OCI-LY1 (cell line): ENCODE measurements at regions not wholly inside any gene's neighbourhood (a gene's known extent, or its start where the extent isn't known, plus 50 kb on each side); places are given as distances from the start of the nearest gene placed in this dataset.

Experiments
- H2AFZ ChIP-seq: fragments of 200-600 bp; sonication (generic), shearing (Covaris generic); 2 replicates; pipeline ENCODE4 v1.6.0; 2014; ENCODE audit warnings: antibody characterized with exemption, mild to moderate bottlenecking, low read length
- H3F3A ChIP-seq: fragments of 200-600 bp; sonication (generic), shearing (Covaris generic); 2 replicates; pipeline ENCODE4 v1.6.0; 2014; ENCODE audit warnings: mild to moderate bottlenecking, antibody characterized with exemption, low read length, moderate library complexity; ENCODE audit not compliant: insufficient read depth
- H3K27ac ChIP-seq: fragments of 200-600 bp; sonication (generic); 2 replicates; pipeline ENCODE4 v1.5.1; 2014; ENCODE audit warnings: low read length, mixed run types, mild to moderate bottlenecking, low read depth; ENCODE audit not compliant: poor library complexity, severe bottlenecking
- H3K27me3 ChIP-seq: fragments of 200-600 bp; sonication (generic); 2 replicates; pipeline ENCODE4 v1.6.0; 2014; ENCODE audit warnings: antibody characterized with exemption, mild to moderate bottlenecking, low read length, moderate library complexity; ENCODE audit not compliant: insufficient read depth
- H3K36me3 ChIP-seq: fragments of 200-600 bp; sonication (generic); 2 replicates; pipeline ENCODE4 v1.6.1; 2014; ENCODE audit warnings: mild to moderate bottlenecking, antibody characterized with exemption, low read length, moderate library complexity, mixed read lengths; ENCODE audit not compliant: insufficient read depth
- H3K4me1 ChIP-seq: fragments of 200-600 bp; sonication (generic); 2 replicates; pipeline ENCODE4 v1.5.1; 2014; ENCODE audit warnings: mild to moderate bottlenecking, low read length, moderate library complexity; ENCODE audit not compliant: insufficient read depth, severe bottlenecking
- H3K4me2 ChIP-seq: fragments of 200-600 bp; sonication (generic), shearing (Covaris generic); 2 replicates; pipeline ENCODE4 v1.6.1; 2014; ENCODE audit warnings: low read length
- H3K4me3 ChIP-seq: fragments of 200-600 bp; sonication (generic); 2 replicates; pipeline ENCODE4 v1.5.1; 2014; ENCODE audit warnings: low read length, low read depth, mild to moderate bottlenecking, mixed read lengths; ENCODE audit not compliant: poor library complexity, severe bottlenecking
- H3K79me2 ChIP-seq: fragments of 200-600 bp; shearing (Covaris generic); 2 replicates; pipeline ENCODE4 v1.6.1; 2016; ENCODE audit warnings: mixed run types, low read length, mixed read lengths; ENCODE audit not compliant: insufficient read depth
- H3K9ac ChIP-seq: fragments of 200-600 bp; sonication (generic), shearing (Covaris generic); 2 replicates; pipeline ENCODE4 v1.6.1; 2014; ENCODE audit warnings: mild to moderate bottlenecking, low read length, mixed read lengths
- H3K9me2 ChIP-seq: fragments of 200-600 bp; sonication (generic), shearing (Covaris generic); 2 replicates; pipeline ENCODE4 v1.6.1; 2014; ENCODE audit warnings: low read depth, mild to moderate bottlenecking, low read length, mixed read lengths
- H3K9me3 ChIP-seq: fragments of 200-600 bp; shearing (Covaris generic); 2 replicates; pipeline ENCODE4 v1.6.1; 2014; ENCODE audit warnings: low read length, mixed read lengths
- H4K20me1 ChIP-seq: fragments of 200-600 bp; sonication (generic), shearing (Covaris generic); 2 replicates; pipeline ENCODE4 v1.6.0; 2016; ENCODE audit warnings: mild to moderate bottlenecking, low read length; ENCODE audit not compliant: insufficient read depth
- EZH2 ChIP-seq: fragments of 200-600 bp; sonication (generic), shearing (Covaris generic); IDR thresholded peaks from 2 replicates; pipeline ENCODE4 v1.8.0; 2017; ENCODE audit warnings: borderline replicate concordance, mixed run types, mild to moderate bottlenecking, antibody characterized with exemption, low read length, moderate library complexity, mixed read lengths
- TF ChIP-seq, protein P1 (sequence below): fragments of 200-600 bp; sonication (generic), shearing (Covaris generic); IDR thresholded peaks from 2 replicates; pipeline ENCODE4 v1.5.1; 2017; ENCODE audit warnings: mild to moderate bottlenecking, antibody characterized with exemption, low read length, moderate library complexity, mixed read lengths

GRCh38 chr12:118874698-118875548 lies 106.4 kb upstream of the SRRM4 start:
- Histone ChIP-seq H3K4me3 (no peak overlapping the region), H3K9ac (no peak overlapping the region)

DNA sequence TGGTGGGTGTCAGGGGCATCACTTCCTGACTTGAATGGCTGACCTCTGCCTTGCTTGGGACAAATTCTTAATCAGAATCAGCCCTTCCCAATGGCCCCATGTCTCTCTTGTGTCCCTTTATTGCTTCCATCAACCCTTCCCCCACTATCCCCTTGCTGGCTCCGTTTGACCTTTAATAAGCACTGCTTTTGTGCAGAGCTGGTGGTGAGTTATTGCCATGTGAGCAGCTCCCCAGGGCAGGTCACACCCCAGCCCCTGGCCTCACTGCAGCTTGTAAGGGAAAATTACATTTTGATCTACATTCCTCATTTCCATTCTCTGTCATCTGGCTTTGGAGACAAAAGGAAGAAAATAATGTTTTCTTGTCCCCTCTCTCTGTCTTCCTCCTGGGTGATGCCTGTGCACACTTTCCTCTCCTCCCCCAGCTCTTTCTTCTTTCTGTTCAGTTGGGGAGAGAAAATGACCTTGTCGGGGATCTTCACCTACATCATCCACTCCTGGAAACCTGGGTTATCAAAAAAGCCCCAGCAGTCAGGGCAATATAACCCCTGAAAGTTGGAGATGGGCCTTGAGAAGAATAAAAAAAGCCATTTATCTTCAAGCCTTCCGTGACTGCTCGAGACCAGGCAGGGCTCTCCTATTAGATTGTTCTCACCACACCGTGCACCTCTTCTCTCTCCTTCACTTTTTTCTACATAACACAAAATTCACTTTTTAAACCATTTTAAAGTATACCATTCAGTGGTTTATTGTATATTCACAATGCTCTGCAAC lies 100.4 kb upstream of the SRRM4 start:
- Histone ChIP-seq H3K4me1 (no peaks in the 10 kb centered on the region), H3K27ac (no peak overlapping the region), H3K36me3 (no peaks in the 10 kb centered on the region), H4K20me1 (no peaks in the 10 kb centered on the region), H3K9me3 (no peaks in the 10 kb centered on the region), H3K9ac (no peak overlapping the region), H2AFZ (no peak overlapping the region), H3K4me2 (no peak overlapping the region), H3F3A (no peaks in the 10 kb centered on the region), H3K9me2 (no peaks in the 10 kb centered on the region), H3K79me2 (no peaks in the 10 kb centered on the region), H3K4me3 (no peak overlapping the region), H3K27me3 (no peaks in the 10 kb centered on the region)
- TF ChIP-seq, protein P1, sequence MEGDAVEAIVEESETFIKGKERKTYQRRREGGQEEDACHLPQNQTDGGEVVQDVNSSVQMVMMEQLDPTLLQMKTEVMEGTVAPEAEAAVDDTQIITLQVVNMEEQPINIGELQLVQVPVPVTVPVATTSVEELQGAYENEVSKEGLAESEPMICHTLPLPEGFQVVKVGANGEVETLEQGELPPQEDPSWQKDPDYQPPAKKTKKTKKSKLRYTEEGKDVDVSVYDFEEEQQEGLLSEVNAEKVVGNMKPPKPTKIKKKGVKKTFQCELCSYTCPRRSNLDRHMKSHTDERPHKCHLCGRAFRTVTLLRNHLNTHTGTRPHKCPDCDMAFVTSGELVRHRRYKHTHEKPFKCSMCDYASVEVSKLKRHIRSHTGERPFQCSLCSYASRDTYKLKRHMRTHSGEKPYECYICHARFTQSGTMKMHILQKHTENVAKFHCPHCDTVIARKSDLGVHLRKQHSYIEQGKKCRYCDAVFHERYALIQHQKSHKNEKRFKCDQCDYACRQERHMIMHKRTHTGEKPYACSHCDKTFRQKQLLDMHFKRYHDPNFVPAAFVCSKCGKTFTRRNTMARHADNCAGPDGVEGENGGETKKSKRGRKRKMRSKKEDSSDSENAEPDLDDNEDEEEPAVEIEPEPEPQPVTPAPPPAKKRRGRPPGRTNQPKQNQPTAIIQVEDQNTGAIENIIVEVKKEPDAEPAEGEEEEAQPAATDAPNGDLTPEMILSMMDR: no peak
- no peak for TF ChIP-seq EZH2

More at GRCh38 chr12:118874698-118875548, 106.4 kb upstream of the SRRM4 start:
- Histone ChIP-seq H3K4me2 (no peak overlapping the region), H3K36me3 (no peaks in the 10 kb centered on the region), H3K27ac (no peak overlapping the region), H3K79me2 (no peaks in the 10 kb centered on the region), H3K27me3 (no peaks in the 10 kb centered on the region), H4K20me1 (no peaks in the 10 kb centered on the region), H3K4me1 (no peaks in the 10 kb centered on the region), H3K9me3 (no peaks in the 10 kb centered on the region), H2AFZ (no peak overlapping the region), H3F3A (no peaks in the 10 kb centered on the region), H3K9me2 (no peaks in the 10 kb centered on the region)
- TF ChIP-seq, protein P1: no peak
- TF ChIP-seq EZH2: no peak

DNA sequence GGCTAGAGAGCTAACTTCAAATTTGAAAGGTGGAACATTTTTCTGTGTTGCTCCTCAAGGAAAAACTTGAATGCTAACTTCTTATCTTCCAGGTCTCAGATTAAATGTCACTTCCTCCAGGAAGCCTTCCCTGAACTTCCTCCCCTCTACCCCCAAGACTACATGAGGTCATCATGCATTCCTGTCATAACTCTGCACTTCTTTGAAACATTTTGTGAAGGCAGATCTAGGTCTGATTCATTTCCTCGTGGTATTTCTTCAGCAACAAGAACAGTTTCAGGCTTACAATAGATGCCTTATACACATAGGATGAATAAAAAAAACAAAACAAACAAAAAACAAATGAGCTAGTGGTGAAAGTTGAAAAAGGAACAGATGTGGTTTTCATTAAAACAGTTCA lies 97.1 kb upstream of the SRRM4 start:
- Histone ChIP-seq H3K27ac (no peak overlapping the region), H3K4me2 (no peak overlapping the region), H3F3A (no peaks in the 10 kb centered on the region), H3K9me3 (no peaks in the 10 kb centered on the region), H3K4me3 (no peak overlapping the region), H3K36me3 (no peaks in the 10 kb centered on the region), H3K4me1 (no peaks in the 10 kb centered on the region), H4K20me1 (no peaks in the 10 kb centered on the region), H3K9ac (no peak overlapping the region), H3K27me3 (no peaks in the 10 kb centered on the region), H3K9me2 (no peaks in the 10 kb centered on the region), H3K79me2 (no peaks in the 10 kb centered on the region), H2AFZ (no peak overlapping the region)
- TF ChIP-seq EZH2: no peak
- TF ChIP-seq, protein P1: no peak
